GM21825 (cell line): ENCODE measurements at regions not wholly inside any gene's neighbourhood (a gene's known extent, or its start where the extent isn't known, plus 50 kb on each side); places are given as distances from the start of the nearest gene placed in this dataset.

ENCODE experiments used
- ATAC-seq: cut with Tn5 transposase; IDR thresholded peaks from one replicate; pipeline ENCODE4 v1.9.1; 2021; ENCODE audit warnings: mild to moderate bottlenecking, moderate library complexity; ENCODE audit not compliant: unreplicated experiment

DNA sequence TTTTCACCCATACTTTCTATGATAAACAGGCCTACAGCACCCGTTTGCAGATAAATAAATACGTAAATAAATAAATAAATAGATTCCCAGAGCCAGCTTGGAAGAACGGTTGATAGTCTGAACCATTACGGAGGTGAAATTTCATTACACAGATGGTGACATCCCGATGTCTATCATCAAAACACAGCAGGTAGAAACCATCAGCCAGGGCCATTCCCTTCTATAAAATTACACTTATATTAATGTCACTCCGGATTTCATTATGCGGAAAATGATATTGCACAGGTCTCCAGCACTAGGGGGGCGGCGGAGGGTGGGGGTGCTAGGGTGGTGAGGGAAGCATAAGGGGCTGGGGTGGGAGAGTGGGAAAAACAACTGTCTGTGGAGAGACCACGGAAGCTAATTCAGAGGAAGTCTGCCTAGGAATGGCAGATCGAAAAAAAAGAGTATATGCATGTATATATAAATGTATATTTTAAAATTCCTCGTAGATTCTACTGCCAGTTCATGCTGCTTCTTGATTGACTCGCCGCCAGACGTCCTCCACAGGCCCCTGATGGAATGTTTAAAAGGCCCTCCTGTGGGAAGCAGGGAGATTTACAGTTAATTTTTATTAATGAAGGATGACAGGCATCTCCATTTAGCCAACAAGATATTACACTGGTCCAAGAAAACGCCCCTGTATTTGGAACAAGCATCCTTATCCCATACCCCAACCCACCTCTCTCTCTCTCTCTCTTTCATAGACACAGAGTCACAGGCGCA, 1906.0 kb upstream of the PIK3C3 start:
- ATAC-seq = no peak

GRCh38 chr18:40048253-40048652, 1906.8 kb upstream of the PIK3C3 start:
- no peak for ATAC-seq

GRCh38 chr18:40046596-40046995, 1908.4 kb upstream of the PIK3C3 start:
- no peak for ATAC-seq

DNA sequence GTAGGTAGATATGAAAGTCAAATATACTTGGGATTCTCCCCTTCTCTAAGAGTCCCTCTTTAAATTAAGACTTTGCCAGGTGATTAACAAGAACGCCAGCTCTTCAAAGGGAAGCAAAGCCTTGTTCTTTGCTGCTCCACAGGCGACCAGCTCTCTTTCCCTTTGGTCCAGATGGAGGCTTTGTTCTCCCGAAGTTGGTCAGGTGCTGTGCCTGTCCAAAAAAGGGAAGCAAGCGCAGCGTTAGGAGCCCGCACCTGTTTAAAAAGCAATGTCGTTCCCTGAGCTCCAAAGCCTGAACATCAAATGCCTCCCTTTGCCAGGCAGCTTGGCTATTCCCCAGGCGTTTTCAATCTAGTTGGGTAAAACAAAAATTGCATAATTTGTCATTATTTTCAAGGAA, 1913.1 kb upstream of the PIK3C3 start:
- no peak for ATAC-seq

- ATAC-seq = no peak
These were observed 1914.5 kb upstream of the PIK3C3 start for GRCh38 chr18:40040574-40040973.

DNA sequence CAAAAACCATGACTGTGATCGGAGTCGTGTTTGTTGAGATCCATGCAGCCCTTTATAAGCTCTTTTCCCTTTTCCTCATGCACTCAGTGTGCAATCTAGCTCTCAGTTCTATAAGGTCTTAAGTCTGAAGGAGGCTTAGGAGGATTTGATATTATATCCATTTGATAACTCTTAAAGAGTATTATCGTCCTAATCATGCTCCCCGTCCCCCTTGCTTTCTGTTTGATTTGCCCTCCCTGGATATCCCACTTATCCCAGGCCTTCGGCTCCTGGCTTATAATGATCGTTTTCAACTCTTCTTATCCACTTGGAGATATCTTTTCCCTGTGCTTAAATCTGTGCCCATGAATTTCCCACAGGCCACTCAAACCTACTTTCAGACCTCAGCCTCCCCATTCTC, 1917.7 kb upstream of the PIK3C3 start:
- no peak for ATAC-seq

DNA sequence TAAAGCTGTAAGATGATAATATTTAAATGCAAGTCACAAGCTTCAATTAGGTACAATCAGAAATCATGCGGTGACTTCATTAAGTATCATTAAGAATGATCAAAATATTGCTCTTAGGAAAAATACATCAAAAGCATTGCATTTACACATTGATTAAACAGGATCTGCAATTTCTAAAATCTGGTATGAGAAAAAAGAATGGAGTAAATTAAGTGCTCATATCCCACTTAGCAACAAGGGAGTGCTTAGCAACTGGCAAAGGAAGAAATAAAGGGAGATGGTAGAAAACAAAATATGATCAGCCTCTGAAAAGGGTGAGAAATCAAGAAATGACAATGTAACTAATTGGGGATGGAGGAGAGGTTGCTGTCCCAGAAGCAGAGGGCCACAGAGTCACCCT, 1918.2 kb upstream of the PIK3C3 start:
- no peak for ATAC-seq

DNA sequence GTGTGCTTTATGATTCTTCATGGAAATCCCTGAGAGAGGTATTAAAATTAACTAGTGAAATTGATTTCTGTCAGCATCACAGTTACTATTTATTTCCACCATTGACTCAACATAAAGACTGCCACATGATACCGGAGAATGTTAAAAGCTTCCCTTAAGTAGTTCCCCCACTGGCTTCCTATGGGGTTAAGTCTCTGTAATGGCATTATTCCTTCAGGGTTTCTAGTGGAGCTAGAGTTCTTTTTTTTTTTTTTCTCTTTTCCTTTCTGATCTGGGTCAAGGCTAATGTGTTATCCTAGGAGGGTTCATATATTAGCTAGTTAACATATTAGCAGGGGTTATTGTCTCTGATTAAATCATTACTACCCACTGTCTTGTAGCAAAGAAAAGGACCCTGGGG, 1919.1 kb upstream of the PIK3C3 start:
- ATAC-seq = no peak

DNA sequence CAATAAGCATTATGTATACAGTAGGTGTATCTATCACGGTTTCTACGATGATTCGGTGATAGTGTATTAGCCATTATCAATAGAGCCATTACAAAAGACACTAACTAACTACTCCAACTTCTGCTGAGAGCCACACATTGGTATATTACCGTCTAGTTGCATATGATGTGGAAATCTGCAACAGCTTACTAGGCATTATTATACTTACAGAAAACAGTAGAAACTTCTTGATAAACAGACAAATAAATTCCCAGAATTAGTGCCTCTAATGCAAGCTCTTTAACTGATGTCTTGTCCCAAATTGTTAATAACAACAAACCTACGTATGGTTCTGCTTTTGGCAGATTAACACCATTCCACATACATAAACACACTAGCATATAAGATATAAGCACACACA, 1923.0 kb upstream of the PIK3C3 start:
- no peak for ATAC-seq

GRCh38 chr18:40031435-40031834, 1923.6 kb upstream of the PIK3C3 start:
- no peak for ATAC-seq

DNA sequence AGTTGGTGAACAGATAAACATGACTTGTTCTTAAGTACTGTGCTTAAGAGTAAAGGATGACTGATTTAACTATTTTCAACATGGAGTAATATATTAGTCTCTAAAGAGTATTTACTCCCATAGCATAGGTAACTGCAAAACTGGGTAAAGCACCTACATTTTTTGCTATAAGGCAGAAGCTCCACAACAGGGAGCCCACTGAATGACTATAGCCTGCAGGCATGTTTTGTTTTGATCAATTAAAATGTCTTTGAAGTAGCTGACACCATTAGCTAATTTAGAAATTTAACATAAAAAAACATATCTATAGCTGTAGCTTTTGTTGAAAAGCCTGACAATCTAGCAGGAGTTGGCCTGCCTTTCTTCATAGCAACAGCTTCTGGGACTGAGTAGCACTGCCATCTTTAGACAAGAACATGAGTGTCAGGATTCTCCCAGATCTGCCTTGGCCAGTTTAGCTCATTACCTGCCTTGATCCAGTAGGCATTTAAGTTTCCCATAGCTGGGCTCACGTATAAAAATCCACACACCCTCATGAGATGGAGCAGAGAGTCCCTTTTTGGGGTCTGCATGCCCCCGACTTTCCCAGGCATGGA, 1935.1 kb upstream of the PIK3C3 start:
- no peak for ATAC-seq

DNA sequence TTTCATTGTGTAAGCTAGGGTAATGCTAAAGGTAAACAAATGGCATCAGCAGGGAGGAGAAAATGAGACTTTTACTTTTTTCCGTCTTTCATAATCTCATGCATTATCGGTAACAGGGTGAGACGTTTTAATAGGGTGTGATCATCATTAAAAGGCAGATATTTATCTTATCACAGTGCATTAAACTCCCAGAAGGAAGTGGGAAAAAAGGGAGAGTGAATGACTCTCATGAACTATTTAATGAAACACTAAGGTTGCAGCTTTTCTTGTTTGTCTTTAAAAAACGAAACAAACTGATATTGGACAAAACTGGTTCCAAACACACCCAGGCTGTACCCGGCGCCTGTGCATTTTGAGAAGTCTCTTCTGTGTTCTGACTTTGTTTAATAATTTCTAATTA, 1936.8 kb upstream of the PIK3C3 start:
- ATAC-seq = no peak

DNA sequence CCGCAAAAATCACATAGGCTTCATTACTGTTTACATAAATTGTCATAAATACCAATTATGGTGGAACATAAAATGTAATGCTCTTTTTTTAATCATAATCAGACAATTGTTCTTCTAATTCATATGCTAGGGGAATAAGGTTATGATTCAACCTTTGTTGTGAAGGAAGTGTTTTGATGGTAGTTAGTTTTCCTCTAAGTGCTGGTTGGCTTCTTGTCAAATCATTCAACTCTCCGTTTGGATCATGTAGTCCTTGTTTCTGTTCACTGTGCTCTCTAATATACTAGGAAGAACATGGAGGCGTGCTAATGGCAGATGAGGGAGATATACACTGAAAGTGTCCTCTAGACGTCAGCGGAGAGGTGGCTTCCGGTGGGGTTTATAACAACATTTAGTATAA, 1938.0 kb upstream of the PIK3C3 start:
- no peak for ATAC-seq

GRCh38 chr18:40016405-40016804, 1938.6 kb upstream of the PIK3C3 start:
- ATAC-seq = no peak

DNA sequence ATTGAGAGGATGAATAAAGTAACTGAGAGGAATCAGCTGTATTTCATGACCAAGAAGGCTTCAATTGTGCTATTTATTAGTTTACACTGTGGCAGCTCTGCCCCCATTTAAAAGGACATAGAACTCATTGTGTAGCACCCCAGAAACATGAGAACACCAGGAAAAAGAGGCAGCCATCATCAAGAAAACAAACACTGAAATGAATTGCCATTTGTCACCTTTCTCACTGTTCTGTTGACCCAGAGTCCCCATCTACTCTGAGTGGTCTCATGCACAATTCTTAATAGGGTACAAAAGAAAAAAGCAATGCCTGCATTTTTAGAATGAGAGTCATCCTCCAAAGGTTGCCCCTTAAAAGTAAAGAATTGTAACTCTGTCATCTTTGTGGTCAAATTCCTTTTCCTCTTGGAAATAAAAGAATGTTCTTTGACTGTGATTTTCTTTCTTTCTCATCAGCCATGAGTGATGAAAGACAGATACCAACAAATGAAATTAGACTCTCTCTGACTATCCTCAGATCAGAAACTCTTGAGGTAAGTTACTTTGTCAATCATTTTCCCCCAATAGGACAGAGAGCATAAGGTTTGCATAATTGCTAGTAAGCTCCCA, 1941.9 kb upstream of the PIK3C3 start:
- ATAC-seq = no peak

- ATAC-seq = no peak
These were observed 1943.8 kb upstream of the PIK3C3 start for GRCh38 chr18:40011201-40011600.

DNA sequence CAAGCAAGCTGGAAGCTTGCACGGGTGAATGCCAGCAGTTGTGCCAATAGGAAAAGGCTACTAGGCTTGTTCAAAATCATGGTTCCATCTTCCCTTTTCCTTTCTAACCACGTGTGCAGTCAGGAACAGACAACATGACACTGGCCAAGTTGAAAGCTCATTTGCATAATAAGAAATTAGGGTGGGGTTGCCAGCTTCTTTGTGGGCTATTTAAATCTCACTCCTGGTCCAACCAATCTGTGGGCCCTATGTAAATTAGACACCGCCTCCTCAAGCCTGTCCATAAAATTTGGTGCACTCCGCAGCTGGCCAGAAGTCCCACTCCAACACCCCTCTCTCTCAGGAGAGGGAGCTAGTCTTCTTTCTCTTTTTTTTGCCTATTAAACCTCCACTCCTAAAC, 1948.4 kb upstream of the PIK3C3 start:
- ATAC-seq = no peak

GRCh38 chr18:40004246-40004645, 1950.8 kb upstream of the PIK3C3 start:
- no peak for ATAC-seq

- no peak for ATAC-seq
These were observed 1956.7 kb upstream of the PIK3C3 start for GRCh38 chr18:39998317-39998716.

DNA sequence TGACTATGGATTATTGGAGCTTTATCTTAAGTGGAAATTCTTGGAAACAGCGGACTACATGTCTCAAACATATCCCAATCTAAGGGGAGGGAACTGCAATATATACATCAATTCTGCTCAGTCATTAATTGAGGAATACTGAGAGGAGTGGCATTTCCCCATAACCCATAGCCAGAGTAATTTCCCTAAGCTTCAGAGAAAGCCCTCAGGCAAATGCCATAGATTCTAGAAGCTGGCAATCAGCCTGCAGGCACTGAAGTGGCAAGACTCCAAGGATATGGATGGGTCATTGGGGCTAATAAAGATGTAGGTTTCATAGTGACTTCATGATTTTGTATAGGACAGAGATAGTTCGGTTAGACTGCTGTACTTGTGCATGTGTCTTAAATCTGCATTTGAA, 1960.5 kb upstream of the PIK3C3 start:
- no peak for ATAC-seq

GRCh38 chr18:39991696-39992265, 1963.3 kb upstream of the PIK3C3 start:
- ATAC-seq = no peak

GRCh38 chr18:39990540-39990939, 1964.5 kb upstream of the PIK3C3 start:
- ATAC-seq = no peak
